Neural progenitor cell (in vitro differentiated cells): ENCODE measurements at regions not wholly inside any gene's neighbourhood (a gene's known extent, or its start where the extent isn't known, plus 50 kb on each side); places are given as distances from the start of the nearest gene placed in this dataset.
A peak's percentile ranks its signal among the peaks of the same experiment; 100 is the strongest.

Source experiments
- DNase-seq: peaks from one replicate; pipeline ENCODE4 v3.0.0-alpha.2; 2016; ENCODE audit warnings: low spot score
- H2AFZ ChIP-seq: fragments of 200-600 bp; sonication (generic); replicated peaks from 2 replicates; pipeline ENCODE4 v1.6.1; 2016; ENCODE audit warnings: antibody characterized with exemption
- H3F3A ChIP-seq: fragments of 200-600 bp; sonication (generic); 2 replicates; pipeline ENCODE4 v1.6.1; 2016; ENCODE audit warnings: antibody characterized with exemption, low read depth
- H3K27ac ChIP-seq: fragments of 200-600 bp; sonication (generic); 2 replicates; pipeline ENCODE4 v1.5.1; 2016; ENCODE audit warnings: mild to moderate bottlenecking
- H3K27me3 ChIP-seq: fragments of 200-600 bp; sonication (generic); 2 replicates; pipeline ENCODE4 v1.6.1; 2016; ENCODE audit warnings: mild to moderate bottlenecking, moderate library complexity
- H3K36me3 ChIP-seq: fragments of 200-600 bp; sonication (generic); 2 replicates; pipeline ENCODE4 v1.5.1; 2016
- H3K4me1 ChIP-seq: fragments of 200-600 bp; sonication (generic); 2 replicates; pipeline ENCODE4 v1.6.1; 2016; ENCODE audit warnings: mixed run types
- H3K4me2 ChIP-seq: fragments of 200-600 bp; sonication (generic); 2 replicates; pipeline ENCODE4 v1.6.1; 2016
- H3K4me3 ChIP-seq: fragments of 200-600 bp; sonication (generic); 2 replicates; pipeline ENCODE4 v1.5.1; 2016
- H3K79me2 ChIP-seq: fragments of 200-600 bp; sonication (generic); 2 replicates; pipeline ENCODE4 v1.6.1; 2016; ENCODE audit warnings: low read depth
- H3K9ac ChIP-seq: fragments of 200-600 bp; sonication (generic); 2 replicates; pipeline ENCODE4 v1.6.1; 2016
- H3K9me3 ChIP-seq: fragments of 200-600 bp; sonication (generic); 2 replicates; pipeline ENCODE4 v1.5.1; 2016; ENCODE audit warnings: low read depth
- H4K20me1 ChIP-seq: fragments of 200-600 bp; sonication (generic); 2 replicates; pipeline ENCODE4 v1.6.1; 2016; ENCODE audit warnings: low read depth
- H3K27ac Mint-ChIP-seq: 3 replicates; pipeline ENCODE4 v1.8.0; 2021; ENCODE audit warnings: mixed read lengths
- H3K27me3 Mint-ChIP-seq: 2 replicates; pipeline ENCODE4 v1.8.0; 2022; ENCODE audit warnings: low read depth, mild to moderate bottlenecking, inconsistent platforms, moderate library complexity, mixed read lengths; ENCODE audit not compliant: insufficient read depth
- H3K36me3 Mint-ChIP-seq: 3 replicates; pipeline ENCODE4 v1.8.0; 2021; ENCODE audit warnings: mixed read lengths
- H3K4me1 Mint-ChIP-seq: 3 replicates; pipeline ENCODE4 v1.8.0; 2021; ENCODE audit warnings: mixed read lengths
- H3K4me3 Mint-ChIP-seq: 3 replicates; pipeline ENCODE4 v1.8.0; 2021; ENCODE audit warnings: mild to moderate bottlenecking, moderate library complexity, mixed read lengths
- H3K9me3 Mint-ChIP-seq: 3 replicates; pipeline ENCODE4 v1.8.0; 2020; ENCODE audit warnings: mixed read lengths
- EZH2 ChIP-seq: fragments of 200-600 bp; sonication (generic); IDR thresholded peaks from 2 replicates; pipeline ENCODE4 v1.6.1; 2017; ENCODE audit warnings: antibody characterized with exemption, mild to moderate bottlenecking, moderate library complexity
- EZH2phosphoT487 ChIP-seq: fragments of 200-600 bp; sonication (generic); IDR thresholded peaks from 2 replicates; pipeline ENCODE4 v1.6.1; 2017; ENCODE audit warnings: antibody characterized with exemption
- TF ChIP-seq, protein P1 (sequence below): fragments of 200-600 bp; sonication (generic); IDR thresholded peaks from 2 replicates; pipeline ENCODE4 v1.5.1; 2017; ENCODE audit warnings: antibody characterized with exemption, mild to moderate bottlenecking

DNA sequence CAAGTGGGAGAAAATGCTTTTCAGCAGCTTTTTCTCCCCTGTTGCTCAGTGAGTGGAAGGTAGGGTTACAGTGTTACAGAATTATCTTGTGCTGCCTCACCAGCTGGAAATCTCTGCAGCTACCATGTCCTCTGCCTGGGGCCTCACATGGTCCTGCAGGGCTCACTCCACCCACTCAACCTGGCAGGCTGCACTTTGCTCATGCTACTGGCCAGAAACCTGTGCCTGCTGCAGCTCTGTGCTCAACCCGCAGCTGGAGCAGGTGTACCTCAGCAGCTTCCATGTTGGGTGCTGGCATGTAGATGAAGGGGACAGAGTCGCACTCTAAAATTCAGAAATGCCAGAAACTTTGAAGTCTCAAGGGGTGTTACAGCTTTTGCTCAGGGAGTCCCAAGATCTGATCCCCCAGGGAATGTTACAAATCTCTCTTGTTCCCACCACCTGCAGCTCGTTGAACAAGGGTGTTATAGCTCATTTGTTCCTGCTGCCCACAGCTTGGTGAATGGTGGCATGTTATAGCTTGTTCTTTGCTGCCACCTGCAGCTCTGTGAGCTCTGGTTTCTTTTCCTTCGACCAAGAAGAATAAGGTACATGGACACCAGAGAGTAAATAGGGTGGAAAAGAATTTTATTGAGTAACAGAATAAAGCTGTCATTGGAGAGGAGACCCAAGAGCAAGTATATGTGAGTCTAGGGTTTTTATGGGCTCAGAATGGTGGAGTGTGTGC is 845.8 kb downstream of the TECRL start:
- peaks cover 8% of the 10 kb centered on the region for H3K4me1 ChIP-seq
- no peaks in the 10 kb centered on the region for H3K27me3 ChIP-seq
- no peaks in the 10 kb centered on the region for H4K20me1 ChIP-seq
- H3K4me2 ChIP-seq = no peak overlapping the region
- peak; percentile 71 for DNase-seq
- Mint-ChIP-seq H3K27ac (no peak overlapping the region), H3K4me3 (no peak overlapping the region), H3K36me3 (no peaks in the 10 kb centered on the region), H3K27me3 (peaks cover 4% of the 10 kb centered on the region), H3K4me1 (peaks cover 6% of the 10 kb centered on the region), H3K9me3 (peaks cover 2% of the 10 kb centered on the region)
- H3K27ac ChIP-seq = no peak overlapping the region
- no peaks in the 10 kb centered on the region for H3K9me3 ChIP-seq
- H3K9ac ChIP-seq = no peak overlapping the region
- H3K4me3 ChIP-seq = no peak overlapping the region
- H3F3A ChIP-seq = no peaks in the 10 kb centered on the region
- H3K79me2 ChIP-seq = no peaks in the 10 kb centered on the region
- TF ChIP-seq EZH2 = no peak
- TF ChIP-seq EZH2phosphoT487 = no peak
- TF ChIP-seq, protein P1, sequence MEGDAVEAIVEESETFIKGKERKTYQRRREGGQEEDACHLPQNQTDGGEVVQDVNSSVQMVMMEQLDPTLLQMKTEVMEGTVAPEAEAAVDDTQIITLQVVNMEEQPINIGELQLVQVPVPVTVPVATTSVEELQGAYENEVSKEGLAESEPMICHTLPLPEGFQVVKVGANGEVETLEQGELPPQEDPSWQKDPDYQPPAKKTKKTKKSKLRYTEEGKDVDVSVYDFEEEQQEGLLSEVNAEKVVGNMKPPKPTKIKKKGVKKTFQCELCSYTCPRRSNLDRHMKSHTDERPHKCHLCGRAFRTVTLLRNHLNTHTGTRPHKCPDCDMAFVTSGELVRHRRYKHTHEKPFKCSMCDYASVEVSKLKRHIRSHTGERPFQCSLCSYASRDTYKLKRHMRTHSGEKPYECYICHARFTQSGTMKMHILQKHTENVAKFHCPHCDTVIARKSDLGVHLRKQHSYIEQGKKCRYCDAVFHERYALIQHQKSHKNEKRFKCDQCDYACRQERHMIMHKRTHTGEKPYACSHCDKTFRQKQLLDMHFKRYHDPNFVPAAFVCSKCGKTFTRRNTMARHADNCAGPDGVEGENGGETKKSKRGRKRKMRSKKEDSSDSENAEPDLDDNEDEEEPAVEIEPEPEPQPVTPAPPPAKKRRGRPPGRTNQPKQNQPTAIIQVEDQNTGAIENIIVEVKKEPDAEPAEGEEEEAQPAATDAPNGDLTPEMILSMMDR = peak; percentile 61
- peak overlapping the region; percentile 93 for H2AFZ ChIP-seq
- H3K36me3 ChIP-seq = no peaks in the 10 kb centered on the region

DNA sequence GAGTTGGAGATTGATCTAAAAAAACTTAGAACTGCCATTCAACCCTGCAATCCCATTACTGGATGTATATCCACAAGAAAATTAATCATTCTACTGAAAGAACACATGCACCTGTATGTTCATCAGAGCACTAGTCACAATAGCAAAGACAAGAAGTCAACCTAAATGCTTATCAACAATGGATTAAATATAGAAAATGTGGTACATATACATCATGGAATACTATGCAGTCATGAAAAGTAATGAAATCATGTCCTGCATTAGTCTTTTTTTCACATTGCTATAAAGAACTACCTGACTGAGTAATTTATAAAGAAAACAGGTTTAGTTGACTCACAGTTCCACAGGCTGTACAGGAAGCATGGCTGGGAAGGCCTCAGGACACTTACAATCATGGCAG is 850.5 kb downstream of the TECRL start:
- H3K9me3 ChIP-seq = no peaks in the 10 kb centered on the region
- no peaks in the 10 kb centered on the region for H3K79me2 ChIP-seq
- TF ChIP-seq, protein P1 = no peak
- TF ChIP-seq EZH2 (no peak), EZH2phosphoT487 (no peak)
- peaks cover 6% of the 10 kb centered on the region for H3K4me1 Mint-ChIP-seq
- H3K9ac ChIP-seq = no peak overlapping the region
- H3K27me3 Mint-ChIP-seq = peaks cover 4% of the 10 kb centered on the region
- H3K9me3 Mint-ChIP-seq = no peaks in the 10 kb centered on the region
- peaks cover 8% of the 10 kb centered on the region for H3K4me1 ChIP-seq
- H3K4me2 ChIP-seq = no peak overlapping the region
- H3K27ac Mint-ChIP-seq = no peak overlapping the region
- H3K4me3 Mint-ChIP-seq = no peak overlapping the region
- H2AFZ ChIP-seq = no peak overlapping the region
- no peak overlapping the region for H3K27ac ChIP-seq
- H3K36me3 Mint-ChIP-seq = no peaks in the 10 kb centered on the region
- H3K27me3 ChIP-seq = no peaks in the 10 kb centered on the region
- H3F3A ChIP-seq = no peaks in the 10 kb centered on the region
- no peak for DNase-seq
- no peaks in the 10 kb centered on the region for H3K36me3 ChIP-seq
- no peaks in the 10 kb centered on the region for H4K20me1 ChIP-seq
- no peak overlapping the region for H3K4me3 ChIP-seq

DNA sequence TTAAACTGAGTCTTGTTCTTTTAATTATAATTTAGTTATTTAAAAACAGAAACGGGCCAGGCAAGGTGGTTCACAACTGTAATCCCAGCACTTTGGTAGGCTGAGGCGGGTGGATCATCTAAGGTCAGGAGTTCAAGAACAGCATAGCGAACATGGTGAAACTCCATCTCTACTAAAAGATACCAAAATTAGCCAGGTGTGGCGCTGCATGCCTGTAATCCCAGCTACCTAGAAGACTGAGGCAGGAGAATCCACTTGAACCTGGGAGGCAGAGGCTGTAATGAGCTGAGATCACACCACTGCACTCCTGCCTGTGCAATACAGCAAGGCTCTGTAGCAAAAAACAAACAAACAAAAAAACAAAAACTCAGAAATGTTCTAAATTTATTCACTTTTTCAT is 852.9 kb downstream of the TECRL start:
- H3K4me3 Mint-ChIP-seq = no peak overlapping the region
- no peak for DNase-seq
- no peaks in the 10 kb centered on the region for H3K36me3 Mint-ChIP-seq
- TF ChIP-seq EZH2 = no peak
- TF ChIP-seq EZH2phosphoT487 = no peak
- TF ChIP-seq, protein P1 = peak; percentile 41
- no peaks in the 10 kb centered on the region for H3K4me1 Mint-ChIP-seq
- no peak overlapping the region for H2AFZ ChIP-seq
- no peak overlapping the region for H3K4me3 ChIP-seq
- no peak overlapping the region for H3K27ac Mint-ChIP-seq
- H3K27ac ChIP-seq = no peak overlapping the region
- H3K4me1 ChIP-seq = no peaks in the 10 kb centered on the region
- H3K36me3 ChIP-seq = no peaks in the 10 kb centered on the region
- H3K9ac ChIP-seq = no peak overlapping the region
- no peaks in the 10 kb centered on the region for H3K27me3 ChIP-seq
- no peaks in the 10 kb centered on the region for H3K9me3 Mint-ChIP-seq
- H3F3A ChIP-seq = no peaks in the 10 kb centered on the region
- no peaks in the 10 kb centered on the region for H4K20me1 ChIP-seq
- no peaks in the 10 kb centered on the region for H3K9me3 ChIP-seq
- H3K4me2 ChIP-seq = no peak overlapping the region
- peaks cover 2% of the 10 kb centered on the region for H3K27me3 Mint-ChIP-seq
- no peaks in the 10 kb centered on the region for H3K79me2 ChIP-seq
